Brain microvascular endothelial cell (primary cell): ENCODE measurements at regions not wholly inside any gene's neighbourhood (a gene's known extent, or its start where the extent isn't known, plus 50 kb on each side); places are given as distances from the start of the nearest gene placed in this dataset.
"Not testable (repeated sequence)": the region's sequence is repeated elsewhere in the genome, so short reads cannot be mapped to it uniquely, and the experiment has no call there.

Experiments used
- DNase-seq: peaks from one replicate; pipeline ENCODE4 v3.0.0-alpha.2; 2020
- H3K27ac ChIP-seq: fragments of 250-450 bp; sonication (Bioruptor Pico); 2 replicates; pipeline ENCODE4 v1.5.1; 2020; ENCODE audit warnings: mild to moderate bottlenecking, moderate library complexity
- H3K27me3 ChIP-seq: fragments of 250-450 bp; sonication (Bioruptor Pico); replicated peaks from 2 replicates; pipeline ENCODE4 v1.5.1; 2020; ENCODE audit warnings: mild to moderate bottlenecking
- H3K36me3 ChIP-seq: fragments of 250-450 bp; sonication (Bioruptor Pico); replicated peaks from 2 replicates; pipeline ENCODE4 v1.5.1; 2020; ENCODE audit warnings: mild to moderate bottlenecking
- H3K4me3 ChIP-seq: 2 replicates; pipeline ENCODE4 v1.5.1; 2011; ENCODE audit warnings: low read depth, mild to moderate bottlenecking, control low read depth, low read length, moderate library complexity
- in situ Hi-C: cut with HindIII; loops from 2 replicates; pipeline ENCODE4 v1.10.0; 2017; ENCODE audit warnings: low sequenced_read_pairs, low pct_ligation_motif_present
- TF ChIP-seq, protein P1 (sequence below): IDR thresholded peaks from 2 replicates; pipeline ENCODE4 v1.5.1; 2011; ENCODE audit warnings: low read depth, mild to moderate bottlenecking, moderate library complexity, low read length, control low read depth, inconsistent platforms; ENCODE audit errors: missing control alignments

DNA sequence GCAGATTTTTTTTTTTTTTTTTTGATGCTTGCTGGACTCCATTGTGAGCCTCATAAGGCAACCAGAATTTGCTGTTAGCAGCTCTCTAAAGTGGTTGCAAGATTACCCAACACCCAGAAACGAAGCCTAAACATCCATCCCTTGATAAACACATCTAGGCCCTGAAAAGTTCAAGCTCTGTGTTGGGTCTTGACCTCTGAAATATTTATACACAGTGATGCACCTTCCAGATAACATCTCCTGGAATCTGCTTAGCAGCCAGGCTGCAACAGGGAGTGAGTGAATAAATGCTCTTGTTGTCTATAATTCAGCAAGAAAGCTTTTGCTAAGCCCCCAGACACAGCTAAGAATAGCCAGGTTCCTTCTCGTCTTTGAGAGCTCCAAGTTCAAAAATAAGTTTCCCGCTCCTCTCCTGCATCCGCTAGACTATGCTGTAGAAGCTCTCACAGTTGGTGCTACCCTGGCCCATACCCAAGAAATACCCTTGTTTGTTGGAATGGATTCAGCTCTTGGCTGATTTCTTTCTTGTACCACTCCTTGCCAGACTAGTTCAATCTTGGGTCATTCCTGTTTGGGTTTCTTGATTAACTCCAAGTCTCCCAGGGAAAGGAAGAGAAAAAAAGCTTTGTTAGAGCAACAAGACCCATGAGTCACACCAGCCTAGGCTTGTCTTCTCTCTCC is 610.6 kb upstream of the TBX3 start:
- in situ Hi-C loops, result no loop called here
- no peak for DNase-seq
- TF ChIP-seq, protein P1, sequence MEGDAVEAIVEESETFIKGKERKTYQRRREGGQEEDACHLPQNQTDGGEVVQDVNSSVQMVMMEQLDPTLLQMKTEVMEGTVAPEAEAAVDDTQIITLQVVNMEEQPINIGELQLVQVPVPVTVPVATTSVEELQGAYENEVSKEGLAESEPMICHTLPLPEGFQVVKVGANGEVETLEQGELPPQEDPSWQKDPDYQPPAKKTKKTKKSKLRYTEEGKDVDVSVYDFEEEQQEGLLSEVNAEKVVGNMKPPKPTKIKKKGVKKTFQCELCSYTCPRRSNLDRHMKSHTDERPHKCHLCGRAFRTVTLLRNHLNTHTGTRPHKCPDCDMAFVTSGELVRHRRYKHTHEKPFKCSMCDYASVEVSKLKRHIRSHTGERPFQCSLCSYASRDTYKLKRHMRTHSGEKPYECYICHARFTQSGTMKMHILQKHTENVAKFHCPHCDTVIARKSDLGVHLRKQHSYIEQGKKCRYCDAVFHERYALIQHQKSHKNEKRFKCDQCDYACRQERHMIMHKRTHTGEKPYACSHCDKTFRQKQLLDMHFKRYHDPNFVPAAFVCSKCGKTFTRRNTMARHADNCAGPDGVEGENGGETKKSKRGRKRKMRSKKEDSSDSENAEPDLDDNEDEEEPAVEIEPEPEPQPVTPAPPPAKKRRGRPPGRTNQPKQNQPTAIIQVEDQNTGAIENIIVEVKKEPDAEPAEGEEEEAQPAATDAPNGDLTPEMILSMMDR, result no peak

DNA sequence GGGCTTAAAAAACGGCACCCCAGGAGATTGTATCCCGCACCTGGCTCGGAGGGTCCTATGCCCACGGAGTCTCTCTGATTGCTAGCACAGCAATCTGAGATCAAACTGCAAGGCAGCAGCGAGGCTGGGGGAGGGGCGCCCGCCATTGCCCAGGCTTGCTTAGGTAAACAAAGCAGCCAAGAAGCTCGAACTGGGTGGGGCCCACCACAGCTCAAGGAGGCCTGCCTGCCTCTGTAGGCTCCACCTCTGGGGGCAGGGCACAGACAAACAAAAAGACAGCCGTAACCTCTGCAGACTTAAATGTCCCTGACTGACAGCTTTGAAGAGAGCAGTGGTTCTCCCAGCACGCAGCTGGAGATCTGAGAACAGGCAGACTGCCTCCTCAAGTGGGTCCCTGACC is 601.5 kb upstream of the TBX3 start:
- in situ Hi-C loops, H3K36me3 ChIP-seq, DNase-seq, H3K4me3 ChIP-seq, H3K27me3 ChIP-seq, H3K27ac ChIP-seq: not testable (repeated sequence)

More for the DNA sequence above, 610.6 kb upstream of the TBX3 start:
- Histone ChIP-seq H3K27ac (no peak overlapping the region), H3K27me3 (no peaks in the 10 kb centered on the region), H3K36me3 (no peaks in the 10 kb centered on the region), H3K4me3 (no peak overlapping the region)

DNA sequence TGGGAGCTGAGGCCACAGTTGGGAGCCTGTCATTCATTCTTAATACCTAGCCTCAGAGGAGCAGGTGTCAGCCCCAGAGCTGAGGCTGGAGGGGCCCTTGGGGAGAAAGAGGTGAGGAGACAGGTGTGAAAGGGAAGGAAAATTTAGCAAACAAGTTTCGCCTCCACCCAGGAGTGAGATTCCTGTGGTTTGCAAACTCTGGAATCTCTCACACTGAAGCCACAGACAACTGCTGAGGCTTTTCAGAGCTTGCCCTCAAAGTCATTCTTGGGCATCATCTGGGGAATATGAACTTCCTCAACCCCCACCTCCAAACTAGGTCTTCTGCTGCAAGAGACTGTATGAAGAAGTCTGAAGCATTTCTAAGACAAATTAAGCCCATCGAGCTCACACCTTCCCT is 589.5 kb upstream of the TBX3 start:
- Histone ChIP-seq H3K4me3 (no peak overlapping the region), H3K36me3 (no peaks in the 10 kb centered on the region), H3K27ac (no peak overlapping the region), H3K27me3 (no peaks in the 10 kb centered on the region)
- TF ChIP-seq, protein P1, result no peak
- in situ Hi-C loops, result no loop called here
- DNase-seq, result no peak

DNA sequence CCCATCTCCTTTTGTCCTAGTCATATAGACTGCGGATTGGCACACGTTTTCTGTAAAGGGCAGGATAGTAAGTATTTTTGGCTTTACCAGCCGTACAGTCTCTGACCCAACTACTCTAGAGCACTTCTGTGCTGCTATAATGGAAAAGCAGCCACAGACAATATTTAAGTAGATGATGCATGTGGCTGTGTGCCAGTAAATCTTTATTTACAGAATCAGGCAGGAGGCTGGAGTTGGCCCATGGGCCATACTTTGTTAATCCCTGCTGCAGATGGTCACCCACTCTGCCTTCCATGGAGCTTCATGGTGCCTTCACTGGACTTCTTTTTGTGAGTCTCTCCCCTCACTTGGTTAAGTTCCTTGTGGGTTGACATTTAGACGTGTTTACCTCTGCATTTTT is 584.5 kb upstream of the TBX3 start:
- H3K4me3 ChIP-seq, result no peak overlapping the region
- TF ChIP-seq, protein P1, result no peak
- no peaks in the 10 kb centered on the region for H3K36me3 ChIP-seq
- no peak for DNase-seq
- H3K27ac ChIP-seq, result no peak overlapping the region
- H3K27me3 ChIP-seq, result no peaks in the 10 kb centered on the region
- in situ Hi-C loops, result no loop called here

DNA sequence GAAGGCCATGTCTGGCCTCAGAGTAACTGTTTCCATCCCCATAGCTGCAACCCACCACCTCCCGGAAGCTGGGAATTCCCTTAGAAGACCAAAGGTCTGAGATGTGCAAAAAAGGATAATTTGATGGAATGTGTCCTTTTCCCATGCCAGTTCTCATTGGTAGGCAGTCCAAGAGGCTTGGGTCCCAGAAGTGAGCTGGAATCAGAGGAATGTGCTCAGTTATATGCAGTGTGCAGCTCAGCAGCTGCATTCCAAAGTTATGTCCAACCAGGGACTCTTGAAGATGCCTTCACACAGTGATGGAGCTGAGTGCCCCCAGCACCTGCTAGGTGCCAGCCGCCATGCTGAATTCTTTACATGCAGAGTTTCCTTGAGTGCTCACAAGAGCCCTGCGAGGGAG is 583.9 kb upstream of the TBX3 start:
- TF ChIP-seq, protein P1, result no peak
- no peaks in the 10 kb centered on the region for H3K36me3 ChIP-seq
- in situ Hi-C loops, result no loop called here
- no peak overlapping the region for H3K27ac ChIP-seq
- H3K27me3 ChIP-seq, result no peaks in the 10 kb centered on the region
- no peak overlapping the region for H3K4me3 ChIP-seq
- no peak for DNase-seq

DNA sequence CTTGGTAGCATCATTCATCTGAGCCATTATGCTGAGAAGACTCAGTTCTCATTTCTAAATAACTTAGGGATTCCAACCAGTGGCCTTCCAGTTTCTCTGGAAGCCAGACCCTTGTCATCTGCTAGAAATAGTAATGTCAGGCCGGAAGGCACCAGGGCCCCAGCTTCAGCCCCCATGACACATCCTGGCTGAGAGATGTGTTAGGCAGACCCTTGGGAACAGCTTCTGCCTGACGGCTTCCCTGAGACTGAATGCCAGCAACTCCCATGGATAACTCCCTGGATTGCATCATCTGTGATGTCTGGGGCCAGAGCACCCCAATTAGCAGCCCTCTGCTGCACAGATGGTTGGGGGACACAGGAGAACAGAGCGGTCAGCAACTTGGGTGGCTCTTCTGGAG is 583.5 kb upstream of the TBX3 start:
- H3K36me3 ChIP-seq, result no peaks in the 10 kb centered on the region
- H3K27me3 ChIP-seq, result no peaks in the 10 kb centered on the region
- H3K27ac ChIP-seq, result no peak overlapping the region
- in situ Hi-C loops, result no loop called here
- TF ChIP-seq, protein P1, result no peak
- DNase-seq, result no peak
- H3K4me3 ChIP-seq, result no peak overlapping the region
